Heart left ventricle (tissue), 16 donors: ENCODE measurements at regions not wholly inside any gene's neighbourhood (a gene's known extent, or its start where the extent isn't known, plus 50 kb on each side); places are given as distances from the start of the nearest gene placed in this dataset.

Experiments
- ATAC-seq, 4 donors: fragments of 200-7000 bp; cut with Tn5 transposase; one replicate each; pipeline ENCODE4 v1.9.1; 2020 to 2022; ENCODE audit warnings: moderate library complexity in 4 of 4, mild to moderate bottlenecking in 3 of 4, moderate number of reproducible peaks in 1 of 4
- DNase-seq, 5 donors: peaks; one replicate each; pipeline ENCODE4 v3.0.0-alpha.2; 2020
- H3K27ac ChIP-seq, 12 donors: fragments of 200-600 bp; sonication (generic) in 4 of 12; one replicate each; pipeline versions ENCODE4 v1.5.0 to v1.8.0; 2016 to 2022; ENCODE audit warnings: mild to moderate bottlenecking in 2 of 12
- H3K27me3 ChIP-seq, 9 donors: fragments of 200-600 bp; sonication (generic) in 2 of 9; one replicate each; pipeline versions ENCODE4 v1.5.1 to v1.8.0; 2016 to 2022; ENCODE audit warnings: mild to moderate bottlenecking in 3 of 9
- H3K36me3 ChIP-seq, 9 donors: fragments of 200-600 bp; sonication (generic) in 2 of 9; one replicate each; pipeline versions ENCODE4 v1.5.0 to v1.8.0; 2018 to 2022; ENCODE audit warnings: mild to moderate bottlenecking in 2 of 9
- H3K4me1 ChIP-seq, 12 donors: fragments of 200-600 bp; sonication (generic) in 4 of 12; one replicate each; pipeline versions ENCODE4 v1.5.0 to v1.8.0; 2016 to 2022; ENCODE audit warnings: mild to moderate bottlenecking in 3 of 12
- H3K4me3 ChIP-seq, 12 donors: fragments of 200-600 bp; sonication (generic) in 4 of 12; one replicate each; pipeline versions ENCODE4 v1.5.0 to v1.8.0; 2017 to 2022; ENCODE audit warnings: mild to moderate bottlenecking in 9 of 12, moderate library complexity in 4 of 12
- H3K9me3 ChIP-seq, 12 donors: fragments of 200-600 bp; sonication (generic) in 4 of 12; one replicate each; pipeline versions ENCODE4 v1.5.0 to v1.8.0; 2016 to 2022; ENCODE audit warnings: mild to moderate bottlenecking in 1 of 12
- POLR2A ChIP-seq, 2 donors: fragments of 450-650 bp; IDR thresholded peaks; one replicate each; pipeline ENCODE4 v1.6.1; 2017; ENCODE audit warnings: antibody characterized with exemption in 2 of 2, mild to moderate bottlenecking in 2 of 2, moderate library complexity in 2 of 2
- WGBS, 4 donors: extraction: QIAGEN DNeasy Blood & Tissue Kit in 2 of 4; methylation state at CpG; one replicate each; pipeline versions ENCODE4 v1.1.5 to v1.1.7; 2013 to 2018; 5-methylcytosine and 5-hydroxymethylcytosine counted together
- intact Hi-C, 10 donors: fragments of 100-400 bp; cut with DNase I; formaldehyde crosslinking; loops; one replicate each; pipeline versions ENCODE4 v1.11.1 to v1.14.2; 2022
- TF ChIP-seq, protein P1 (sequence below), 12 donors: fragments of 200-600 bp; sonication (generic) in 4 of 12; IDR thresholded peaks; one replicate each; pipeline versions ENCODE4 v1.5.0 to v1.8.0; 2018 to 2022; ENCODE audit warnings: antibody characterized with exemption in 12 of 12, mild to moderate bottlenecking in 5 of 12
- donor health status: ischemic (EF 13 %, LVEDD 7.1; RV severe dilation, severe dysfunction).
- donor health status: healthy with polysubstance abuse.
- donor health status: DM: no; HTN: yes; CAD: no.
- donor health status: DM: no; HTN: no; CAD: no.
- donor health status: ischemic (EF 25% LVEDD 6.9; RV normal size, moderate dysfunction).
- donor health status: ischemic (EF 25% LVEDD 5.7; RV mildly dilated, moderate dysfunction).
- donor health status: healthy.
- donor health status: DM: yes; HTN: yes; CAD: no.
- donor health status: ischemic (EF 35%, LVEDD 5.7; RV mildly dilated, moderate dysfunction).
- donor health status: nonischemic (EF 11% LVEDD 7.7; RV severe dilation, severe dysfunction).
- donor health status: DM: yes; HTN: yes; CAD: no.
- donor health status: PGD.
- donor health status: ischemic (EF 29% LVEDD 5.4; RV normal size, mild dysfunction).
- donor health status: nonischemic (EF 23%, LVEDD 6.1; RV moderate dilation, normal function).

DNA sequence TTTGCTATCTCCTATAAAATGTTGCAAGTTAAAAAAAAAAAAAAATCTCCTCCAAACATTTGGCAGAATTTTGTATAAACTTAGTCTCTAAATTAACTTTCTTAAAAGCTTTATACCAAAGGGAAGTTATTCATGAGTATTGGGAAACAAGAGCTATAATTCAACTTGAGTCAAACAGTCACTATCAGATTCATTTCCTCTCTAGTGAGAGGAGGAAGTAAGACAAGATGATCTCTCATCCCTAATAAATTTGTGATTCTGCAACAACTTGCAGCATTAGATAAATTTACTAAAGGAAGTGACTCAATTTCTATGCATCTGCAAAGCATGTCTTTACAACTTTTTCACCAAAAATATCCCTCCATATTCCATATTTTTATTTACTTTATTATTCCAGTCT is 135.4 kb upstream of the GNPDA2 start:
- Histone ChIP-seq H3K4me1 (peaks cover 0 to 7% (median 0%) of the 10 kb centered on the region in 12 donors), H3K27ac (no peak overlapping the region), H3K4me3 (no peak overlapping the region), H3K27me3 (no peaks in the 10 kb centered on the region), H3K36me3 (no peaks in the 10 kb centered on the region), H3K9me3 (no peaks in the 10 kb centered on the region)
- no peak for DNase-seq
- intact Hi-C loops, result no loop called here
- no peak for ATAC-seq
- no peak for TF ChIP-seq POLR2A (IDR thresholded peaks at IDR 0.05)
- TF ChIP-seq, protein P1, sequence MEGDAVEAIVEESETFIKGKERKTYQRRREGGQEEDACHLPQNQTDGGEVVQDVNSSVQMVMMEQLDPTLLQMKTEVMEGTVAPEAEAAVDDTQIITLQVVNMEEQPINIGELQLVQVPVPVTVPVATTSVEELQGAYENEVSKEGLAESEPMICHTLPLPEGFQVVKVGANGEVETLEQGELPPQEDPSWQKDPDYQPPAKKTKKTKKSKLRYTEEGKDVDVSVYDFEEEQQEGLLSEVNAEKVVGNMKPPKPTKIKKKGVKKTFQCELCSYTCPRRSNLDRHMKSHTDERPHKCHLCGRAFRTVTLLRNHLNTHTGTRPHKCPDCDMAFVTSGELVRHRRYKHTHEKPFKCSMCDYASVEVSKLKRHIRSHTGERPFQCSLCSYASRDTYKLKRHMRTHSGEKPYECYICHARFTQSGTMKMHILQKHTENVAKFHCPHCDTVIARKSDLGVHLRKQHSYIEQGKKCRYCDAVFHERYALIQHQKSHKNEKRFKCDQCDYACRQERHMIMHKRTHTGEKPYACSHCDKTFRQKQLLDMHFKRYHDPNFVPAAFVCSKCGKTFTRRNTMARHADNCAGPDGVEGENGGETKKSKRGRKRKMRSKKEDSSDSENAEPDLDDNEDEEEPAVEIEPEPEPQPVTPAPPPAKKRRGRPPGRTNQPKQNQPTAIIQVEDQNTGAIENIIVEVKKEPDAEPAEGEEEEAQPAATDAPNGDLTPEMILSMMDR (IDR thresholded peaks at IDR 0.05), result no peak

DNA sequence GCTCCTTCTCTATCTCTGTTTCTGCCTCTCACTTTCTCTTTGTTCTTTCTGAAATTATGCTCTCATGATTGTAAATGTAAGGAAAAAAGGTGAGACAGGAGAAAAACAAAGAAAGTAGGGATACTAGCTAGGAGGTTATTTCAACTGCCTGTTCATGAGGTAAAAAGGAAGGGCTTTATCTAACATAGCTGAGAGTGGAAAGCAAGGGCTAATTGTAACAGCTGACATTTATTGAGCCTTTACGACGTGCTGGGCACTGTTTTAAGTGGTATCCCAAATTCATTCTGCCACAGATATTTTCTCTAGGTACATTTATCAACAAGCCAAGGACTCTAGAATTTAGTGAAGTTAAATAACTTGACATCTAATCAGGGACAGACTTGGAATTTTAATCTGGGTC is 133.1 kb upstream of the GNPDA2 start:
- Histone ChIP-seq H3K9me3 (peaks cover 0 to 4% (median 0%) of the 10 kb centered on the region in 12 donors), H3K27me3 (no peaks in the 10 kb centered on the region), H3K4me3 (no peak overlapping the region), H3K27ac (peak overlapping the region in 1 of 12 donors; percentile 10), H3K36me3 (no peaks in the 10 kb centered on the region), H3K4me1 (peaks cover 0 to 7% (median 0%) of the 10 kb centered on the region in 12 donors)
- ATAC-seq (peak in 1 of 4 donors; percentile 49), DNase-seq (no peak)
- intact Hi-C loops, result no loop called here
- WGBS, 4 donors, result 6 to 8% (median 7%) methylated on average over 2 of the region's 2 CpGs
- TF ChIP-seq POLR2A (IDR thresholded peaks at IDR 0.05), result no peak
- TF ChIP-seq, protein P1 (IDR thresholded peaks at IDR 0.05), result no peak

DNA sequence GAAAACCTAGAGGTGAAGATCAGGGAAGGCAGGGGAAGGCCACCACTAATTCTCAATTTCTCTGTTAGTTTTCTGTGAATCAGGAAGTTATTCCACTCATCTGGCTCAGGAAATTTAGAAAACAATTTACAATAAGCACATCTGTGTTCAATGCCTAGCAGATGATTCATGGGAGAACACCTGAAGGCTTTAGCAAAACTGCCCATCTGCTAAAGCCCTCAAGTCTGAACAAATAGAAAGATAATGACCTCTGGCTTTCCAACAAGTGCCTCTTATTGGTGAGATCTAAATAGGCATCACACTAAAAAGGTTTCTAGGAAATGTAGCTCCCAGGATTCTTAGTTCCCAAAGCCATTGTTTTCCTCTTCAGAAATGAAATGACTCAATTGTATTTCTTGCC is 122.1 kb upstream of the GNPDA2 start:
- no peak overlapping the region for H3K27ac ChIP-seq
- intact Hi-C loops, result no loop called here
- TF ChIP-seq, protein P1 (IDR thresholded peaks at IDR 0.05), result no peak
- no peak for TF ChIP-seq POLR2A (IDR thresholded peaks at IDR 0.05)

DNA sequence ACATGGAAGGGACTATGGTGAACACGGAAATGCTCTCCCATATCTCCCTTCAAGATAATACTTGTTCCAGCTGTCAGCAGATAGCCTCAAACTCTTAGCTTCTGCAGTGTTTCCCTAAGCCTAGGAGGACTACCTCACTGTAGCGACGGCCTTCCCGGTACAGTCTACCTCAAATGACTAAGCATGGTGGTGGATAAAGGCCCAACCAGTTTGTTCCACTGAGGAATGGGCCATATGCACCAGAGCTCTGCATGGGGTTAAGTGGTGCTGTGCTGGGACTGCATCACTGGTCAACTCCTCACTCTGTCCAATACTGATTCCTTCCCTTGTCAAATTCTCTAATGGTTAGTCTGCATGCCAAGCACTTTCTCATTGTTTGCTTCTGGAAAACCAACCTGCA is 119.6 kb upstream of the GNPDA2 start:
- ATAC-seq (peak; percentile 70 to 89 (median 78)), DNase-seq (peak in 1 of 5 donors; percentile 25)
- WGBS, 4 donors, result 14 to 17% (median 16%) methylated on average over 4 of the region's 4 CpGs
- Histone ChIP-seq H3K27ac (peak overlapping the region in 11 of 12 donors; percentile 13 to 73 (median 62)), H3K9me3 (no peaks in the 10 kb centered on the region), H3K27me3 (no peaks in the 10 kb centered on the region), H3K4me3 (no peak overlapping the region), H3K4me1 (peaks cover 0 to 6% (median 0%) of the 10 kb centered on the region in 12 donors), H3K36me3 (no peaks in the 10 kb centered on the region)
- TF ChIP-seq POLR2A (IDR thresholded peaks at IDR 0.05), result no peak
- TF ChIP-seq, protein P1 (IDR thresholded peaks at IDR 0.05), result no peak
- intact Hi-C loops, result no loop called here

More for the DNA sequence above, 122.1 kb upstream of the GNPDA2 start:
- H3K36me3 ChIP-seq, result no peaks in the 10 kb centered on the region
- H3K4me3 ChIP-seq, result no peak overlapping the region
- ATAC-seq (no peak), DNase-seq (no peak)
- peaks cover 0 to 6% (median 0%) of the 10 kb centered on the region in 12 donors for H3K4me1 ChIP-seq
- peaks cover 0 to 11% (median 2%) of the 10 kb centered on the region in 12 donors for H3K9me3 ChIP-seq
- H3K27me3 ChIP-seq, result no peaks in the 10 kb centered on the region
